ENCODE measurements at regions not wholly inside any gene's neighbourhood (a gene's known extent, or its start where the extent isn't known, plus 50 kb on each side); places are given as distances from the start of the nearest gene placed in this dataset.

DNA sequence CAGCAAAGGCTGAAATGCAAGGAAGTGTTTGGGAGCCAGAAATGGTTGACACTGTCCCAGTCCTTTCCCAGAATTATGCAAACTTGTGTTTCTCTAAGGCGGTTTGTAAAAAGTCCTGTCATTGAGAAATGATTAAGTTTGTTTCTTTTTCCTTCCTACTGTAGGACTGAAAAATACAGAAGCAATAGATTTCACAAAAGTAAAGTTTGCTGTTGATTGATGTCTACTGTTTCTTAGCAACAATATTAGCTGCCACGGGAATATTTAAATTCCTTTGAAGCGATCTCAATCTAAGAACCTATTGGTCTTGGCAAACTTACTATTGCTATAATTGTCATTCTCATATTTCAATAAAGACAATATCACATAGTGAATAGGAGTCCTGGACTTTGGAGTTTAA, 100.7 kb upstream of the IL12A start:
- Histone ChIP-seq H3K27ac (no peak overlapping the region), H3K4me1 (replicated peaks in 1 of 2) (peaks cover 0 to 10% of the 10 kb centered on the region in 2 donors), H3K4me3 (no peak overlapping the region)
- in situ Hi-C loops (cut with MboI; ENCODE audit: low pct_unique_long_range_greater_than_20kb in 2 of 9, low sequenced_read_pairs in 9 of 9, unreplicated experiment in 9 of 9): loop anchor here in 3 of 9 experiments (10.0 to 25.0 kb wide), 2 partner anchors 117 to 124 kb away; no protein-coding TSS in a partner anchor
- 71 to 100% (median 92%) methylated on average over 1 to 3 of the region's 3 CpGs for WGBS, 10 experiments
- no peak for ATAC-seq (replicated peaks in 6 of 8)

DNA sequence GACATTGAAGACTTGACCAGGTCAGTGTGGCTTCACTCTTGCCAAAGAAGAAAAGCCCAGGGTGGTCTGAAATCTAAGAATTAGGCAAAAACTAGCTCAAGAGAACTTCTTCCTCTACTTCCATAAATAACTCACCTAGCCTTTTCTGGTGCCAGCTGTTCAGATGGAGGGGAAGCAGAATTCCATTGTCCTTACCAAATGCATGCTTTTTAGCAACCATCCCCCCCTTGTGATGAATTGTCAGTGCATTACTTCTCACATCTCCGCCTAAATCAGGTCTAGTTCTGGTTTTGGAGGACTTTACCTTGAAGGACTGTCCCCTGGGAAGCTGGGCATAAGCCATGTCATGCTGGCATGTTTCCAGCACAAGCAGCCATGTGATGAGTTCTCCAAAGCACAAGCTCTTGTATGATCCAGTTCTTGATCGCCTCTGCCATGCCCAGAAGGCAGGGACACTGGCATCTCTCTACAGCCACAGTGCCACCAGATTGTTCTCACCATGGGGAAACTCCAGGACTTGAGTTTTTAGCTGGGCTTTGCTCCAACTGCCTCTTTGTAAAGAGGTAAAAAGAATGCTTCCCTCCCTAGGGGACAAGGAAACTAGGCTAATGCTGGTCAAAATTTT, 96.4 kb upstream of the IL12A start:
- Histone ChIP-seq H3K4me3 (no peak overlapping the region), H3K4me1 (replicated peaks in 1 of 2) (peaks cover 3 to 6% of the 10 kb centered on the region in 2 donors), H3K27ac (no peak overlapping the region)
- ATAC-seq (replicated peaks in 6 of 8): no peak
- WGBS, 10 experiments: 83 to 100% (median 100%) methylated on average over 1 to 2 of the region's 2 CpGs; no CpG with 5 or more reads in 5 of the 10 experiments
- in situ Hi-C loops (cut with MboI; ENCODE audit: low pct_unique_long_range_greater_than_20kb in 2 of 9, low sequenced_read_pairs in 9 of 9, unreplicated experiment in 9 of 9): loop anchor here in 1 of 9 experiments (25.0 kb wide), 1 partner anchor 120 kb away; no protein-coding TSS in a partner anchor

DNA sequence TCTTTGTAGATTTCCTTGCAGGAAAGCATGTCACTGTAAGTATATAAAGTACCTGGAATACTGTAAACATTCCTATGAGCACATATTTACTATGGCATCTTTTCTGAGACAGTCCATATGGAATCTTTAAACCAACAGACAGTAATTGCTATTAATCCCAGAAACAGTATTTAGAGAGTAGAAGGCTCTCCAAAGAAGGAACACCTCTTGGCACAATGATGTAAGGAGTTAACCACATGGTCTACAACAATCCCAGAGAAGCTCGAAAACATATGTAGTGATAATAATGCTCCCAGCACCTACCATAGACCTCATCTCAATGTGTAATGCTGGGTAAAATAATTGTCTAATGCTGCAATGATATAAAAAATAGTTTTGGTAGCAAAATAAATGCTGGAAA, 95.8 kb upstream of the IL12A start:
- ATAC-seq (replicated peaks in 6 of 8): no peak
- in situ Hi-C loops (cut with MboI; ENCODE audit: low pct_unique_long_range_greater_than_20kb in 2 of 9, low sequenced_read_pairs in 9 of 9, unreplicated experiment in 9 of 9): loop anchor here in 1 of 9 experiments (25.0 kb wide), 1 partner anchor 120 kb away; no protein-coding TSS in a partner anchor
- H3K4me1 ChIP-seq (replicated peaks in 1 of 2): peaks cover 3 to 6% of the 10 kb centered on the region in 2 donors
- H3K4me3 ChIP-seq: no peak overlapping the region
- no peak overlapping the region for H3K27ac ChIP-seq
- 80 to 100% (median 86%) methylated on average over 1 of the region's 1 CpG; no CpG with 5 or more reads in 5 of the 10 experiments for WGBS, 10 experiments

DNA sequence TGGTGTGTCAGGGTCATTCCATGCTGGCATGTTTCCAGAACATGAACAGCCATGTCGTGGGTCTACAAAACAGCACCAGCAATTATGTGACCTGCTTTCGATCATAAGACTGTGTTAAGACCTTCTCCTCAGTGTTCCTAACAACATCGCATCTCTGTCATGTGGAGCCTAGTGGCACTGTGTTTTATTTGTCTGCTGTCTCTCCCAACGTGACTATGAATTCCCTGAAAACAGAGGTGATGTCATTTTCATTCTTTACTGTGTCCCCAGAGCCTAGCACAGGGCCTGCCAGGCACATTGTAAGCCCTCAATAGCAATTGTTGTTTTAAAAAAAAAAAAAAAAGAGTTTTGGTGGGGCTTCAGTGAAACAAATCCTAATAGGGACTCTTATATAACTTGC, 94.2 kb upstream of the IL12A start:
- Histone ChIP-seq H3K27ac (no peak overlapping the region), H3K4me1 (replicated peaks in 1 of 2) (peaks cover 3 to 6% of the 10 kb centered on the region in 2 donors)

DNA sequence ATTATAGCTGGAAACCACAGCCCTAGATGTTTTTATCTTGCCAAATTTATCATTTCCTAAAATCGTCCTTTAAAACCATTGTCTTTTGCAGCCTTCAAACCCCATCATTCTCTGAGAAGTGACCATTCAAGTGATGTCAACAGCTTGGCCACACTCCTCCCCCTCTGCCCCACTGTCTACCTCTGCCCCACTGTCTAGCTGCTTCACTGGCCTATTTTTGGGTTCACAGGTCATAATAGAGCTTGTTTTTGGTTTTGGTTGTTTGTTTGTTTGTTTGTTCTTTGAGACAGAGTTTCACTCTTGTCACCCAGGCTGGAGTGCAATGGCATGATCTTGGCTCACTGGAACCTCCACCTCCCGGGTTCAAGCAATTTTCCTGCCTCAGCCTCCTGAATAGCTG, 93.2 kb upstream of the IL12A start:
- ATAC-seq (replicated peaks in 6 of 8): no peak
- Histone ChIP-seq H3K4me1 (replicated peaks in 1 of 2) (peaks cover 3 to 6% of the 10 kb centered on the region in 2 donors), H3K4me3 (no peak overlapping the region), H3K27ac (no peak overlapping the region)
- 92 to 100% (median 100%) methylated on average over 1 to 2 of the region's 2 CpGs; no CpG with 5 or more reads in 5 of the 10 experiments for WGBS, 10 experiments
- in situ Hi-C loops (cut with MboI; ENCODE audit: low pct_unique_long_range_greater_than_20kb in 2 of 9, low sequenced_read_pairs in 9 of 9, unreplicated experiment in 9 of 9): loop anchor here in 1 of 9 experiments (25.0 kb wide), 1 partner anchor 117 kb away; no protein-coding TSS in a partner anchor

More for the DNA sequence above, 94.2 kb upstream of the IL12A start:
- peak in 4 of 8 experiments; percentile 20 to 41 (median 28) for ATAC-seq (replicated peaks in 6 of 8)
- H3K4me3 ChIP-seq: no peak overlapping the region
- 50 to 100% (median 80%) methylated on average over 1 to 4 of the region's 4 CpGs; no CpG with 5 or more reads in 1 of the 10 experiments for WGBS, 10 experiments
- in situ Hi-C loops (cut with MboI; ENCODE audit: low pct_unique_long_range_greater_than_20kb in 2 of 9, low sequenced_read_pairs in 9 of 9, unreplicated experiment in 9 of 9): loop anchor here in 1 of 9 experiments (25.0 kb wide), 1 partner anchor 118 kb away; no protein-coding TSS in a partner anchor

DNA sequence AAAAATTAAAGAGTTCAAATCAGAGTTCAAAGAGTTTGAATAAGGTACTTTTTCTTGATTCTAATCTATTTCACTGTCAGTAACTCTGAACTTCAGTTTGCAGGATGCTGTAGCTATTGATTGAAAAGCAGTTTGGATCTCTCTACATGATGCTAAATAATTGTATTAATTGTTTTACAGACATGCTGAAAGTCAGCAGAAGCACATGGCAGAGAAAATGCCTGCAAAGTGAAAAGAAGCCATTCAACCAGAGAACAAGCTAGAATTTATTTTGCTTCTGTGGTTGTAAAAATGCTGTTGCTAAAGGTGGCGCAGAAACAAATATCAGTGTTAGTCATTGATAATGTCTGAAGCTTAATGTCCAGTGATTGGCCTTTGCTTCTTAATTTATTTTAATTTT, 92.1 kb upstream of the IL12A start:
- WGBS, 10 experiments: 83 to 100% (median 100%) methylated on average over 1 of the region's 1 CpG; no CpG with 5 or more reads in 3 of the 10 experiments
- Histone ChIP-seq H3K4me1 (replicated peaks in 1 of 2) (peaks cover 3 to 6% of the 10 kb centered on the region in 2 donors), H3K4me3 (no peak overlapping the region), H3K27ac (no peak overlapping the region)
- no peak for ATAC-seq (replicated peaks in 6 of 8)
- in situ Hi-C loops (cut with MboI; ENCODE audit: low pct_unique_long_range_greater_than_20kb in 2 of 9, low sequenced_read_pairs in 9 of 9, unreplicated experiment in 9 of 9): loop anchor here in 1 of 9 experiments (25.0 kb wide), 1 partner anchor 116 kb away; no protein-coding TSS in a partner anchor

DNA sequence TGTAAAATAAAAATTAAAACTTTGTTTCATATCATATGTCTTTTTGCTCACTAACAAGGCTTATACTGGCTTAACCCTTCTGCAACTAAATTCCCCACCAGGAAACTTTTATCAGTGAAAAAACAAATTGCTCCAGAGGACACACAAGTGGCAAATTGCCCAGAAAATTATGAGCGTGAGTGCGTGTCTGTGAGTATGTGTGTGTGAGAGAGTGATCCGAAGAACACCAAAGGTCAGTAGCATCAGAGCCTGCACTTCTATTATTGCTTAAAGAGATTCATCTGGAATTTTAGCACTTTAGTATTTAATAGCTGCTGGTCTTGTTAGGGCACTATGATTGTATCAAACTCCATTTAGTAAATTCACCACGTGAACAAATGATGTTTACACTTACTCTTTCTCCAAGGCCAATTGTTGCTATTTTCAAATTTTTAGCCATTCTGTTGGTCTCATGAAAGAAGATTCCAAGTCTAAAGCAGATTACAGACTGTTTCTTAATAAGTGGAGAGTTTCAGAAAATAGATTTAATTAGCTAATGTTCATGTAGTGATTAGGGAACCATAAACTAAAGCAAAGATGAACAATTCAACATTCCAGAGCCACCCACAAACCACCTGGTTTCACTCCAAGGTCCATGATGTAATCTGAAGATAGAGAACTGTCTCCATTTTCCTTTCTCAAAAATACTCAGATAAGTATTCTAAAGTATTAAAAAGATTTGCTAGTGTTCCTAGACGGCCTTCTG, 91.1 kb upstream of the IL12A start:
- Histone ChIP-seq H3K4me3 (no peak overlapping the region), H3K4me1 (replicated peaks in 1 of 2) (peaks cover 3 to 6% of the 10 kb centered on the region in 2 donors), H3K27ac (no peak overlapping the region)
- no peak for ATAC-seq (replicated peaks in 6 of 8)
- in situ Hi-C loops (cut with MboI; ENCODE audit: low pct_unique_long_range_greater_than_20kb in 2 of 9, low sequenced_read_pairs in 9 of 9, unreplicated experiment in 9 of 9): loop anchor here in 1 of 9 experiments (25.0 kb wide), 1 partner anchor 115 kb away; no protein-coding TSS in a partner anchor
- WGBS, 10 experiments: 60 to 100% (median 97%) methylated on average over 1 to 5 of the region's 5 CpGs; no CpG with 5 or more reads in 1 of the 10 experiments

DNA sequence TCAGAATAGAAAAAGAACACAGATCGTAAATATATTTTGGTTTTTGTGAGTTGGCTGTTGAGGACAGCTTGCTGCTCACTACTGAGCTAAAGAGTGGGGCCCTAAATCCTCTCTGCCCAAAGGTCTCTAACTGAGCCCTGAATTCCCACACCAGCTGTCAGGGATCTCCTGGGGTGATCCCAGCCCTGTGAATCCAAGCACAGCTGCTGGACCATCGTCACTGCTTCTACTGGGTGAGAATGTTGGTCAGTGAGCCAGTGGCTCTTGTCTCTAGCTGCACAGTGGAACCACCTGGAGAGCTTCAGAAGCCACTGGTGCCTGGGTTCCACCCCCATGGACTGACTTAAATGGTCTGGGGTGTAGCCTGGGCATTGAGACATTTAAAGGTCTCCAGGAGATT, 90.5 kb upstream of the IL12A start:
- Histone ChIP-seq H3K4me3 (no peak overlapping the region), H3K27ac (no peak overlapping the region), H3K4me1 (replicated peaks in 1 of 2) (peaks cover 3 to 6% of the 10 kb centered on the region in 2 donors)
- in situ Hi-C loops (cut with MboI; ENCODE audit: low pct_unique_long_range_greater_than_20kb in 2 of 9, low sequenced_read_pairs in 9 of 9, unreplicated experiment in 9 of 9): loop anchor here in 1 of 9 experiments (25.0 kb wide), 1 partner anchor 114 kb away; no protein-coding TSS in a partner anchor
- ATAC-seq (replicated peaks in 6 of 8): no peak
- 70 to 100% (median 100%) methylated on average over 1 to 2 of the region's 2 CpGs; no CpG with 5 or more reads in 4 of the 10 experiments for WGBS, 10 experiments

DNA sequence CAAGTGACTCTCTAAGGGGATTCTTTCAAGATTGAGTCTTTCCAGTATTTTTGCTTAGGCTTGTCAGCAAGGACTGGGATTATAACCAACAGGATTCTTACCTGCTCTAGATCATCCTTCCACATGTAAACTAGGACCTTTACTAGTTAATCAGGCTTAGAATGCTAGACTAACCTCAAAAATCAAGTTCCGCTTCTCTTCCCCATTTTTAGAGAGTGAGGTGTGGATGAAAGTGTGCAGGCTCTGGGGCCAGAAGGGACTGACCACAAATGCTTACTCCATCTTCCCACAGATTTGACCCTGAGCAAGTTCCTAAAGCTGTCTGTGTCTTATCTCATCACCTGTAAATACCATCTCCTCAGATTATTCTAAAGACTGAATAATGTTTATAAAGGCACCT, 89.5 kb upstream of the IL12A start:
- ATAC-seq (replicated peaks in 6 of 8): no peak
- in situ Hi-C loops (cut with MboI; ENCODE audit: low pct_unique_long_range_greater_than_20kb in 2 of 9, low sequenced_read_pairs in 9 of 9, unreplicated experiment in 9 of 9): loop anchor here in 1 of 9 experiments (25.0 kb wide), 1 partner anchor 113 kb away; no protein-coding TSS in a partner anchor
- WGBS, 10 experiments: 88 to 100% (median 100%) methylated on average over 1 of the region's 1 CpG; no CpG with 5 or more reads in 4 of the 10 experiments
- Histone ChIP-seq H3K4me1 (replicated peaks in 1 of 2) (peaks cover 0 to 4% of the 10 kb centered on the region in 2 donors), H3K27ac (no peak overlapping the region), H3K4me3 (no peak overlapping the region)

DNA sequence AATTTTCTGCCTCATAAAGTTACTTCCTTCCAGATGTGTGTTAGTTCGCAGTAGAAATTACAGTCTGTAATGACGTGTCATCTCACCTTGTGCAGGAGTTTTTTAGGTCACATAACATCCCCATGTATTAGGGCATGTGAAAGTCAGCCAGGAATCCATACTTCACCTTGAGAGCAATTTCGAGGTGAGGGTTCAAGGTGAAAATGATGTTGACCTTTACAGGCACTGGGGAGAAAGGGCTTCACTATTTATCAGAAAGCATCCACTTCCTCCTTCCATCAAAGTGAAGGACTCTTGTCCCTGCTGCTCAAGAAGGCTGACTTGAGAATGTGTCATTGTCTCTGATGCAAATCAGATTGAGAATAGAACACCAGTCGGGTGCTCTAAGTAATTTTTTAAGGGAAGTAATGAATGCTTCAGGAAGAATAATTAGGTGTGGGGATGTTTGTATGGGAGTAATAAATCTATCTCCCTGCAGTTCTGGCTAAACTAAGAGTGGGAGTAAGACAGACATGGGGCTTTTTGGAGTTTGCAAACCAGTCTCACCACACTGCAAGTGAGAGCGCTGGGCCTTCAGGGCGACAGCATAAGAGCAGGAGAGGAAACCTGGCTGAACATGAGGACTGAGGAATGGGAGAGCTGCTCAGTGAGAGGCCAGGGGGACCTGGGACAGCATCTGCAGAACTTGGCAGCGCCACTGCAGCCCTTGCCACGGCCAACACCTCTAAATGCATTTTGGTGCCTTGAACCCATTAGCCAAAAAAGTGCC, 85.9 kb upstream of the IL12A start:
- in situ Hi-C loops (cut with MboI; ENCODE audit: low pct_unique_long_range_greater_than_20kb in 2 of 9, low sequenced_read_pairs in 9 of 9, unreplicated experiment in 9 of 9): no loop called here
- H3K4me1 ChIP-seq (replicated peaks in 1 of 2): no peaks in the 10 kb centered on the region
- no peak overlapping the region for H3K27ac ChIP-seq
- H3K4me3 ChIP-seq: no peak overlapping the region
- ATAC-seq (replicated peaks in 6 of 8): peak in 1 of 8 experiments; percentile 14
- WGBS, 10 experiments: 17 to 90% (median 65%) methylated on average over 1 to 6 of the region's 8 CpGs; no CpG with 5 or more reads in 1 of the 10 experiments

DNA sequence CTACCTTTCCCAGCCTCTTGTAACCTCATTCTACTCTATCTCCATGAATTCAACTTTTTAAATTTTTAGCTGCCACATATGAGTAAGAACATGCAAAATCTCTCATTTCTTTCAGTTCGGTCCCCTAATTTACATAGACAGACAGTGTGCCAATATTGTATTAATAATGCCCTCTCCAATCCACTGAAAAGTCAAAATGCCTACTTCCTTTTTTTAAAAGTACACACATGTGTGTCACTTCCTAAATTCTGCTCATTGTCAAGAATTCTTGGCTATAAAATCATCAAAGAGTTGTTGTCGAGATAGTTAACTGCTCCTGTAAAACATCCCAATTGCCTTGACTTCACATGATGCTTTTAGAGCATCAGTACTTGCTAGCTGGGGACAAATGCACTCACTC, 84.2 kb upstream of the IL12A start:
- Histone ChIP-seq H3K4me1 (replicated peaks in 1 of 2) (no peaks in the 10 kb centered on the region), H3K4me3 (no peak overlapping the region), H3K27ac (no peak overlapping the region)
- ATAC-seq (replicated peaks in 6 of 8): no peak
- WGBS, 10 experiments: 10 to 100% (median 83%) methylated on average over 1 to 2 of the region's 2 CpGs; no CpG with 5 or more reads in 1 of the 10 experiments
- in situ Hi-C loops (cut with MboI; ENCODE audit: low pct_unique_long_range_greater_than_20kb in 2 of 9, low sequenced_read_pairs in 9 of 9, unreplicated experiment in 9 of 9): no loop called here

DNA sequence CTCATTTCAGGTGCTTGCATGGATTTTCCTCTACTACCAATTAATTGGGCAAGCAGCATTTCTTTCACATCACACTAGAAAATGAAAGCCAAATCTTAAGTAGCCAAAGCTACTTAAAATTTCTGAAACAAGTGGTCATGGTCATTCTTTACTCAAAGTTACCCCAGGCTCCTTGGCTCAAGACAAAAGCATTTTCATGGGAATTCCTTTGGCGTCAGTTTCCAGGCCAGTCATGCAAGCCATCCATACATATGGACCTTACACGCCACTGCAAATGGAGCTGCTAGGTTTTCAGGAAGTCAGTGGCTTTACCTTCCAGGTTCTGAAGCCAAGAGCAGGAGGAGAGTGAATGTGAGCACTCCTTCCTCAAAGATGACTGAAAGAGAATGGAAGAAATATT, 83.7 kb upstream of the IL12A start:
- Histone ChIP-seq H3K4me1 (replicated peaks in 1 of 2) (no peaks in the 10 kb centered on the region), H3K27ac (no peak overlapping the region), H3K4me3 (no peak overlapping the region)
- WGBS, 10 experiments: 70 to 100% (median 83%) methylated on average over 1 to 2 of the region's 2 CpGs; no CpG with 5 or more reads in 2 of the 10 experiments
- peak in 1 of 8 experiments; percentile 23 for ATAC-seq (replicated peaks in 6 of 8)
- in situ Hi-C loops (cut with MboI; ENCODE audit: low pct_unique_long_range_greater_than_20kb in 2 of 9, low sequenced_read_pairs in 9 of 9, unreplicated experiment in 9 of 9): no loop called here
